ENCODE measurements at regions not wholly inside any gene's neighbourhood (a gene's known extent, or its start where the extent isn't known, plus 50 kb on each side); places are given as distances from the start of the nearest gene placed in this dataset.

DNA sequence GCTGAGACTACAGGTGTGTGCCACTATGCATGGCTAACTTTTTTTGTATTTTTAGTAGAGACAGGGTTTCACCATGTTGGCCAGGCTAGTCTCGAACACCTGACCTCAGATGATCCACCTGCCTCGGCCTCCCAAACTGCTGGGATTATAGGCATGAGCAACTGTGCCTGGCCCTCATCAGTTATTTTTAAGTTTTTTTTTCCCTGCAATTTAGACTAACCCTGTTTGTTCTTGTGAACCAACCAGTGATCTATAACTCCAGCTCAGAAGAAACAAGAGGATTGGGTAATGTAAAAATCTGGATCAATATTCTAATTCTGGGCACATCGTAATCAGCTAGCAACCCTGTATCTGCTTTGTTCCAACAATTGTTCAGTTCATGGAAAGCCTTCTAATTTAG lies 155.7 kb downstream of the NXNL2 start:
- Histone ChIP-seq H3K18ac (ENCODE audit: insufficient read length, low read depth, low read length) (no peak overlapping the region), H2AFZ (ENCODE audit: low read length) (no peak overlapping the region), H4K5ac (ENCODE audit: insufficient read length, low read depth, low read length) (no peak overlapping the region), H2BK15ac (ENCODE audit: low read depth, low read length) (no peak overlapping the region), H3K23me2 (ENCODE audit: insufficient read length, low read depth, low read length, poor library complexity, severe bottlenecking) (no peaks in the 10 kb centered on the region), H3K9ac (ENCODE audit: extremely low read depth, insufficient read length, low read length) (no peak overlapping the region), H2BK20ac (ENCODE audit: low read depth, low read length, poor library complexity, severe bottlenecking) (no peak overlapping the region), H3K4me2 (ENCODE audit: insufficient read depth, insufficient read length, low read length) (no peak overlapping the region), H3K23ac (ENCODE audit: insufficient read length, low read depth, low read length) (no peak overlapping the region), H2AK5ac (ENCODE audit: insufficient read length, low read length) (no peak overlapping the region), H3K14ac (ENCODE audit: insufficient read depth, low read length) (no peak overlapping the region), H2BK12ac (ENCODE audit: insufficient read length, low read depth, low read length) (no peak overlapping the region), H3K4ac (ENCODE audit: low read depth, low read length) (no peak overlapping the region), H4K8ac (replicated peaks; ENCODE audit: insufficient read length, low read depth, low read length) (no peak overlapping the region), H2BK5ac (ENCODE audit: insufficient read length, low read length) (no peak overlapping the region), H3K79me2 (ENCODE audit: insufficient read depth, low read length) (no peaks in the 10 kb centered on the region; the same call in 1 of the 2 replicates), H3K27me3 (ENCODE audit: insufficient read depth, low read length) (no peaks in the 10 kb centered on the region), H3K56ac (ENCODE audit: insufficient read length, low read depth, low read length) (no peak overlapping the region), H3K79me1 (ENCODE audit: insufficient read depth, low read depth, low read length, poor library complexity, severe bottlenecking) (no peaks in the 10 kb centered on the region), H2BK120ac (ENCODE audit: low read depth, low read length, poor library complexity, severe bottlenecking) (no peak overlapping the region), H3K4me1 (ENCODE audit: insufficient read depth, low read length) (no peaks in the 10 kb centered on the region), H3K9me3 (ENCODE audit: control insufficient read depth, low read depth, low read length) (no peaks in the 10 kb centered on the region), H4K91ac (ENCODE audit: insufficient read length, low read depth, low read length) (no peak overlapping the region), H3K27ac (ENCODE audit: insufficient read length, low read depth, low read length) (no peak overlapping the region), H4K20me1 (ENCODE audit: control insufficient read depth, insufficient read depth, insufficient read length) (no peaks in the 10 kb centered on the region), H3T11ph (ENCODE audit: low read length) (no peak overlapping the region)
- WGBS (ENCODE audit: extremely low coverage, insufficient read length, low lambda C conversion rate), result no CpG with 5 or more reads among the region's 3 CpGs
- Mint-ChIP-seq H3K9me3 (peaks cover 18 to 42% of the 10 kb centered on the region in 2 experiments), H3K27ac (no peak overlapping the region), H3K4me3 (no peak overlapping the region), H3K4me1 (no peaks in the 10 kb centered on the region), H3K27me3 (ENCODE audit: low read depth) (no peaks in the 10 kb centered on the region), H3K36me3 (ENCODE audit: insufficient read depth in 1 of 3, low read depth in 3 of 3) (peaks cover 0 to 3% (median 2%) of the 10 kb centered on the region in 3 experiments; a peak in 4 of 7 replicates)
- TF ChIP-seq, protein P1, sequence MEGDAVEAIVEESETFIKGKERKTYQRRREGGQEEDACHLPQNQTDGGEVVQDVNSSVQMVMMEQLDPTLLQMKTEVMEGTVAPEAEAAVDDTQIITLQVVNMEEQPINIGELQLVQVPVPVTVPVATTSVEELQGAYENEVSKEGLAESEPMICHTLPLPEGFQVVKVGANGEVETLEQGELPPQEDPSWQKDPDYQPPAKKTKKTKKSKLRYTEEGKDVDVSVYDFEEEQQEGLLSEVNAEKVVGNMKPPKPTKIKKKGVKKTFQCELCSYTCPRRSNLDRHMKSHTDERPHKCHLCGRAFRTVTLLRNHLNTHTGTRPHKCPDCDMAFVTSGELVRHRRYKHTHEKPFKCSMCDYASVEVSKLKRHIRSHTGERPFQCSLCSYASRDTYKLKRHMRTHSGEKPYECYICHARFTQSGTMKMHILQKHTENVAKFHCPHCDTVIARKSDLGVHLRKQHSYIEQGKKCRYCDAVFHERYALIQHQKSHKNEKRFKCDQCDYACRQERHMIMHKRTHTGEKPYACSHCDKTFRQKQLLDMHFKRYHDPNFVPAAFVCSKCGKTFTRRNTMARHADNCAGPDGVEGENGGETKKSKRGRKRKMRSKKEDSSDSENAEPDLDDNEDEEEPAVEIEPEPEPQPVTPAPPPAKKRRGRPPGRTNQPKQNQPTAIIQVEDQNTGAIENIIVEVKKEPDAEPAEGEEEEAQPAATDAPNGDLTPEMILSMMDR (conservative IDR thresholded peaks at IDR 0.05), result no peak
- no peak for DNase-seq

Measured in H9 (cell line).